ENCODE measurements at regions not wholly inside any gene's neighbourhood (a gene's known extent, or its start where the extent isn't known, plus 50 kb on each side); places are given as distances from the start of the nearest gene placed in this dataset.

DNA sequence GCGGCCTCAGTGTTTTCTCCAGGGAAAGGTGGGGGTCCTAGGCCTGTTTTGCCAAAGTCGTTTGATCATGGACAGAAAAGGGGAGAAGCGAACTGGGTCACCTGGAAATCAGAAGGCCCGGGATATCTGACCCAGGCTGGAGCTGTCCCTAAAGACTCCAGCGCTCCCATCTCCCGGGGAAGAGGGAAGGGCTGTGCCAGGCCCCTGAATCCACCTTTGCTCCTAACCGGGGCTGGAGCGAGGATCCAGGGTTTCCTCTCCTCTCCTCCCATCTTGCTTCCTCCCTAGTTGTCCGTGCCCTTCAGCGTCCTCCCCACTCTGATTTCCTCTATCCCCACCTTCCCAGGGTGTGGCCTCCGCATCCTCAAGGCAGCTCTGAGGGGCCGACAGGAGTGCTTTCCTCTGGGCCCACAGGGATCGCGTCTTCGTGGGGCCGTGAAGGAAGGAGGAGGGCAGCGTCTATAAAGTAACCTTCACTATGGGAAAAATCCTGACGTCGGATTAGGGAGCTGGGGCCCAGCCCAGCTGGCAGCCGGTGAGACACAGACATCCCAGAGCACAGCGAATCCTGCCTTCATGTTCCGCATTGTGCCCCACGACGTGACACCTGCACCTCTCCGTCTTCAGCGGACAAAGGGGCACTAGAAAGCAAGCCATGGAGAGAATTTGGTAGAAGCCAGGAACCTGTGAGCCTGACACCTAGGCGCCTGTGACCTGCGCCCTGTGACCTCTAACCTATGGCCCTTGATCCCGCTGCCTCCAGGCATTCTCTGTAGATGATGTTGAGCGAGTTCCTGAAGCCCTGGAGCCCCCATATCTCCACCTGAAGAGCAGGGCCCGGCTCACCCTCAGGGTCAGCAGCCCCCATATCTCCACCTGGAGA lies 212.7 kb upstream of the SALL3 start:
- TF ChIP-seq POLR2A (IDR thresholded peaks at IDR 0.05; ENCODE audit: low read length) (no peak), GATA1 (IDR thresholded peaks at IDR 0.05; ENCODE audit: low read depth, low read length) (no peak)

Data from erythroblast (primary cell).